K562 (cell line): ENCODE measurements at regions not wholly inside any gene's neighbourhood (a gene's known extent, or its start where the extent isn't known, plus 50 kb on each side); places are given as distances from the start of the nearest gene placed in this dataset.

ENCODE experiments used
- ATAC-seq: fragments of 200-7000 bp; cut with Tn5 transposase; 3 replicates; pipeline ENCODE4 v1.9.1; 2020; ENCODE audit warnings: moderate library complexity
- BruUV-seq: library from RNA; stranded (reverse); fragments of 400-500 nt; replicated peaks from 2 replicates; lab custom pipeline; 2021; lab: Mats Ljungman, UMichigan
- CTCF ChIA-PET: fragments of 300-600 bp; formaldehyde crosslinking; extraction: SDS; loops from one replicate; lab custom pipeline; 2021; ENCODE audit warnings: low intra/inter-chr PET ratio; lab: Yijun Ruan, JAX
- POLR2A ChIA-PET: fragments of 300-600, 350-650 bp; sonication (Branson Sonifier 250); formaldehyde crosslinking; extraction: SDS; loops from one replicate; lab custom pipeline; 2021; ENCODE audit warnings: antibody characterized with exemption, inconsistent platforms; lab: Yijun Ruan, JAX
- DNase-seq, 4 experiments: peaks; one replicate each; pipeline versions ENCODE4 v3.0.0 to v3.0.0-alpha.2; 2011 to 2018; ENCODE audit warnings: low spot score in 3 of 4, mixed read lengths in 3 of 4; ENCODE audit errors: extremely low read depth in 1 of 4
- FAIRE-seq: peaks from 2 replicates; lab custom pipeline; 2011; peaks lifted over from hg19 to GRCh38; lab: Jason Lieb, UNC
- H2AFZ ChIP-seq: 2 replicates; pipeline ENCODE4 v1.6.0; 2011; ENCODE audit warnings: low read depth, low read length, control low read depth, inconsistent platforms
- H3K27ac ChIP-seq: fragments of 200-600 bp; 3 replicates; pipeline ENCODE4 v1.8.0; 2011; ENCODE audit warnings: low read depth, mild to moderate bottlenecking, control low read depth, inconsistent platforms, low read length, moderate library complexity, mixed read lengths; ENCODE audit errors: extremely low read depth
- H3K27me3 ChIP-seq, 2 experiments: fragments of 300-600 bp in 1 of 2; 2 replicates in 1 of 2; 3 replicates in 1 of 2; pipeline versions ENCODE4 v1.6.0 to v1.8.0; 2011; ENCODE audit warnings: inconsistent platforms in 2 of 2, low read length in 2 of 2, mild to moderate bottlenecking in 1 of 2, mixed read lengths in 1 of 2, moderate library complexity in 1 of 2; ENCODE audit not compliant: control insufficient read depth in 2 of 2, insufficient read depth in 2 of 2
- H3K36me3 ChIP-seq: fragments of 300-600 bp; 3 replicates; pipeline ENCODE4 v1.8.0; 2011; ENCODE audit warnings: mild to moderate bottlenecking, low read length, inconsistent platforms; ENCODE audit not compliant: control insufficient read depth, insufficient read depth
- H3K4me1 ChIP-seq, 2 experiments: fragments of 200-600 bp in 1 of 2; replicated peaks in 1 of 2; 2 replicates in 1 of 2; 3 replicates in 1 of 2; pipeline versions ENCODE4 v1.5.1 to v1.8.0; 2011; ENCODE audit warnings: inconsistent platforms in 2 of 2, low read length in 2 of 2, mild to moderate bottlenecking in 1 of 2, mixed read lengths in 1 of 2, moderate library complexity in 1 of 2; ENCODE audit not compliant: control insufficient read depth in 2 of 2, insufficient read depth in 2 of 2
- H3K4me2 ChIP-seq: 2 replicates; pipeline ENCODE4 v1.6.1; 2011; ENCODE audit warnings: low read length, control low read depth, inconsistent platforms, mixed read lengths; ENCODE audit not compliant: insufficient read depth
- H3K4me3 ChIP-seq: fragments of 200-600 bp; sonication (generic), shearing (Covaris generic); 2 replicates; pipeline ENCODE4 v1.5.1; 2016; ENCODE audit warnings: control low read depth, inconsistent platforms
- H3K79me2 ChIP-seq: fragments of 200-600 bp; 3 replicates; pipeline ENCODE4 v1.8.0; 2011; ENCODE audit warnings: low read length, inconsistent platforms; ENCODE audit not compliant: control insufficient read depth, insufficient read depth
- H3K9ac ChIP-seq, 2 experiments: 2 replicates each; pipeline versions ENCODE4 v1.6.0 to v1.6.1; 2011; ENCODE audit warnings: low read depth in 2 of 2, low read length in 2 of 2, control low read depth in 1 of 2, inconsistent platforms in 1 of 2, mild to moderate bottlenecking in 1 of 2, mixed read lengths in 1 of 2; ENCODE audit not compliant: insufficient read depth in 1 of 2
- H3K9me1 ChIP-seq: one replicate; pipeline ENCODE4 v1.6.0; 2011; ENCODE audit warnings: inconsistent platforms, mild to moderate bottlenecking, low read length, moderate library complexity; ENCODE audit not compliant: control insufficient read depth, insufficient read depth
- H3K9me3 ChIP-seq: replicated peaks from 2 replicates; pipeline ENCODE4 v1.5.1; 2011; ENCODE audit warnings: low read depth, low read length, inconsistent platforms; ENCODE audit not compliant: control insufficient read depth, insufficient read depth
- H4K20me1 ChIP-seq: replicated peaks from 2 replicates; pipeline ENCODE4 v1.6.1; 2011; ENCODE audit warnings: low read length, inconsistent platforms, mixed read lengths; ENCODE audit not compliant: control insufficient read depth, insufficient read depth
- CBFB ChIP-seq: sonication (generic); formaldehyde crosslinking; IDR thresholded peaks from 2 replicates; pipeline ENCODE4 v1.4.0; 2020; ENCODE audit warnings: mild to moderate bottlenecking, missing genetic modification reagents
- CHD2 ChIP-seq: IDR thresholded peaks from 2 replicates; pipeline ENCODE4 v1.6.1; 2011; ENCODE audit warnings: low read depth, low read length
- COPS2 ChIP-seq: fragments of 450-650 bp; conservative IDR thresholded peaks from 2 replicates; pipeline ENCODE4 v1.6.1; 2016; ENCODE audit warnings: mild to moderate bottlenecking, moderate library complexity
- EP400 ChIP-seq: fragments of 450-650 bp; IDR thresholded peaks from 2 replicates; pipeline ENCODE4 v1.6.1; 2017; ENCODE audit warnings: antibody characterized with exemption, mild to moderate bottlenecking, moderate library complexity
- HDAC8 ChIP-seq: fragments of 450-650 bp; IDR thresholded peaks from 2 replicates; pipeline ENCODE4 v1.6.1; 2016; ENCODE audit warnings: mild to moderate bottlenecking, missing genetic modification characterization, moderate library complexity, missing compliant biosample characterization
- NEUROD1 ChIP-seq: fragments of 150-350 bp; IDR thresholded peaks from 2 replicates; pipeline ENCODE4 v1.6.1; 2014; ENCODE audit warnings: borderline replicate concordance, low read length, low read depth; ENCODE audit not compliant: partially characterized antibody
- NFIC ChIP-seq: fragments of 450-650 bp; IDR thresholded peaks from 2 replicates; pipeline ENCODE4 v1.6.1; 2017; ENCODE audit warnings: mild to moderate bottlenecking, inconsistent platforms
- NR2F6 ChIP-seq: fragments of 450-650 bp; formaldehyde crosslinking; IDR thresholded peaks from 2 replicates; pipeline ENCODE4 v1.4.0; 2020; ENCODE audit warnings: mild to moderate bottlenecking
- ZNF232 ChIP-seq: sonication (generic); formaldehyde crosslinking; IDR thresholded peaks from 2 replicates; pipeline ENCODE4 v1.8.0; 2022; ENCODE audit warnings: mild to moderate bottlenecking, missing genetic modification reagents
- ZNF589 ChIP-seq: fragments of 200-800 bp; sonication (Bioruptor generic); IDR thresholded peaks from 2 replicates; pipeline ENCODE4 v1.6.1; 2016; ENCODE audit warnings: low read depth, missing genetic modification characterization, missing compliant biosample characterization
- ZNF766 ChIP-seq: fragments of 200-800 bp; sonication (Bioruptor generic); conservative IDR thresholded peaks from 2 replicates; pipeline ENCODE4 v1.6.1; 2016; ENCODE audit warnings: missing genetic modification characterization, missing compliant biosample characterization
- ZNF780A ChIP-seq: fragments of 250-450 bp; sonication (Bioruptor Pico); IDR thresholded peaks from 2 replicates; pipeline ENCODE4 v1.5.0; 2021; ENCODE audit warnings: mild to moderate bottlenecking
- WGBS: fragments of 100-300 bp; shearing (Covaris generic); methylation state at CpG from one replicate; pipeline ENCODE4 v1.1.6; 2016; ENCODE audit warnings: low coverage, mixed read lengths; ENCODE audit not compliant: insufficient coverage; ENCODE audit errors: missing lambda C conversion rate; 5-methylcytosine and 5-hydroxymethylcytosine counted together
- in situ Hi-C: fragments of 300-500 bp; cut with MboI; formaldehyde crosslinking; loops from 4 replicates; pipeline ENCODE4 v1.15.0; 2018; ENCODE audit warnings: inconsistent platforms, mixed read lengths
- intact Hi-C: fragments of 100-400 bp; cut with micrococcal nuclease; formaldehyde crosslinking; loops from 2 replicates; pipeline ENCODE4 v1.14.2; 2022
- TF ChIP-seq, protein P1 (sequence below): fragments of 200-600 bp; sonication (generic); IDR thresholded peaks from one replicate; pipeline ENCODE4 v1.6.1; 2012; ENCODE audit warnings: mild to moderate bottlenecking, low read depth, low read length, inconsistent platforms

DNA sequence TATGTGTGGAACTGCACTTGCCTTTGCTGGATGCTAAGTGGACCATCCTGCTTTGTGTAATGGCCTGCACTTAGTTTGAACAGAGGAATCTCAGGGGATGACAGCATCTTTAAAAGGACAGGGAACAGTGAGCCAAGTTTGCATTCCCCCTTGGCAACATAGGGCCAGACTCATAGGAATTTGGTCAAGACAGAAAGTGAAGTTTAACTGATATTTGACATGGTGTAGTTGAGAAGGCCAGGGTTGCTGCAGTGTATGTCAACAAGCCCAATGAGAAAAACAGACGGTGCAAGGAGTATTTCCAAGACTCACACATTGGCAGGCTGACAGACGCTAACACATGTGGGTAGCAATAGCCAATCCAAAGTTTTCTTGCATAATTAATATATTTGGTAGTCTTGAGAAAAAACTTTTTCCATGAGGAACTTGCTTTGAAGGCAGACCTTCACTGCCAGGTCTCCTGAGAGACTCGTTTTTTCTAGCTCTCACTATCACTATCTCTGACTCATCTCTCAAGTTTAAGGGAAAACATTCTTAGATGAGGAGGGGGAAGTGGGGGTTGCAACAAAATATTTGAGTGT lies 213.8 kb downstream of the IBTK start:
- no TSS peak for BruUV-seq
- ATAC-seq (no peak), DNase-seq (no peak), FAIRE-seq (no peak)
- Histone ChIP-seq H3K27me3 (no peaks in the 10 kb centered on the region), H3K27ac (no peak overlapping the region), H3K9ac (no peak overlapping the region), H3K9me1 (no peaks in the 10 kb centered on the region), H3K79me2 (no peaks in the 10 kb centered on the region), H3K36me3 (no peaks in the 10 kb centered on the region), H2AFZ (no peak overlapping the region), H3K9me3 (no peaks in the 10 kb centered on the region), H4K20me1 (no peaks in the 10 kb centered on the region), H3K4me1 (no peaks in the 10 kb centered on the region), H3K4me3 (no peak overlapping the region), H3K4me2 (no peak overlapping the region)
- in situ Hi-C loops (no loop called here), intact Hi-C loops (no loop called here)
- ChIA-PET POLR2A (interaction anchor here (1.5 kb wide), 1 partner anchor 26 kb away, joined by 5 read pairs; no protein-coding TSS in a partner anchor), CTCF (no interaction called here)
- WGBS, result 0% methylated on average over 3 of the region's 3 CpGs
- no peak for TF ChIP-seq NEUROD1
- TF ChIP-seq ZNF232 (CRISPR knock-in tag), result no peak
- no peak for TF ChIP-seq NR2F6 (CRISPR knock-in tag)
- TF ChIP-seq HDAC8 (tag), result no peak
- TF ChIP-seq CHD2, result no peak
- TF ChIP-seq ZNF589 (CRISPR knock-in tag), result no peak
- no peak for TF ChIP-seq NFIC
- TF ChIP-seq CBFB (CRISPR knock-in tag), result no peak
- no peak for TF ChIP-seq ZNF766
- no peak for TF ChIP-seq EP400
- TF ChIP-seq ZNF780A (CRISPR knock-in tag), result no peak
- TF ChIP-seq, protein P1, sequence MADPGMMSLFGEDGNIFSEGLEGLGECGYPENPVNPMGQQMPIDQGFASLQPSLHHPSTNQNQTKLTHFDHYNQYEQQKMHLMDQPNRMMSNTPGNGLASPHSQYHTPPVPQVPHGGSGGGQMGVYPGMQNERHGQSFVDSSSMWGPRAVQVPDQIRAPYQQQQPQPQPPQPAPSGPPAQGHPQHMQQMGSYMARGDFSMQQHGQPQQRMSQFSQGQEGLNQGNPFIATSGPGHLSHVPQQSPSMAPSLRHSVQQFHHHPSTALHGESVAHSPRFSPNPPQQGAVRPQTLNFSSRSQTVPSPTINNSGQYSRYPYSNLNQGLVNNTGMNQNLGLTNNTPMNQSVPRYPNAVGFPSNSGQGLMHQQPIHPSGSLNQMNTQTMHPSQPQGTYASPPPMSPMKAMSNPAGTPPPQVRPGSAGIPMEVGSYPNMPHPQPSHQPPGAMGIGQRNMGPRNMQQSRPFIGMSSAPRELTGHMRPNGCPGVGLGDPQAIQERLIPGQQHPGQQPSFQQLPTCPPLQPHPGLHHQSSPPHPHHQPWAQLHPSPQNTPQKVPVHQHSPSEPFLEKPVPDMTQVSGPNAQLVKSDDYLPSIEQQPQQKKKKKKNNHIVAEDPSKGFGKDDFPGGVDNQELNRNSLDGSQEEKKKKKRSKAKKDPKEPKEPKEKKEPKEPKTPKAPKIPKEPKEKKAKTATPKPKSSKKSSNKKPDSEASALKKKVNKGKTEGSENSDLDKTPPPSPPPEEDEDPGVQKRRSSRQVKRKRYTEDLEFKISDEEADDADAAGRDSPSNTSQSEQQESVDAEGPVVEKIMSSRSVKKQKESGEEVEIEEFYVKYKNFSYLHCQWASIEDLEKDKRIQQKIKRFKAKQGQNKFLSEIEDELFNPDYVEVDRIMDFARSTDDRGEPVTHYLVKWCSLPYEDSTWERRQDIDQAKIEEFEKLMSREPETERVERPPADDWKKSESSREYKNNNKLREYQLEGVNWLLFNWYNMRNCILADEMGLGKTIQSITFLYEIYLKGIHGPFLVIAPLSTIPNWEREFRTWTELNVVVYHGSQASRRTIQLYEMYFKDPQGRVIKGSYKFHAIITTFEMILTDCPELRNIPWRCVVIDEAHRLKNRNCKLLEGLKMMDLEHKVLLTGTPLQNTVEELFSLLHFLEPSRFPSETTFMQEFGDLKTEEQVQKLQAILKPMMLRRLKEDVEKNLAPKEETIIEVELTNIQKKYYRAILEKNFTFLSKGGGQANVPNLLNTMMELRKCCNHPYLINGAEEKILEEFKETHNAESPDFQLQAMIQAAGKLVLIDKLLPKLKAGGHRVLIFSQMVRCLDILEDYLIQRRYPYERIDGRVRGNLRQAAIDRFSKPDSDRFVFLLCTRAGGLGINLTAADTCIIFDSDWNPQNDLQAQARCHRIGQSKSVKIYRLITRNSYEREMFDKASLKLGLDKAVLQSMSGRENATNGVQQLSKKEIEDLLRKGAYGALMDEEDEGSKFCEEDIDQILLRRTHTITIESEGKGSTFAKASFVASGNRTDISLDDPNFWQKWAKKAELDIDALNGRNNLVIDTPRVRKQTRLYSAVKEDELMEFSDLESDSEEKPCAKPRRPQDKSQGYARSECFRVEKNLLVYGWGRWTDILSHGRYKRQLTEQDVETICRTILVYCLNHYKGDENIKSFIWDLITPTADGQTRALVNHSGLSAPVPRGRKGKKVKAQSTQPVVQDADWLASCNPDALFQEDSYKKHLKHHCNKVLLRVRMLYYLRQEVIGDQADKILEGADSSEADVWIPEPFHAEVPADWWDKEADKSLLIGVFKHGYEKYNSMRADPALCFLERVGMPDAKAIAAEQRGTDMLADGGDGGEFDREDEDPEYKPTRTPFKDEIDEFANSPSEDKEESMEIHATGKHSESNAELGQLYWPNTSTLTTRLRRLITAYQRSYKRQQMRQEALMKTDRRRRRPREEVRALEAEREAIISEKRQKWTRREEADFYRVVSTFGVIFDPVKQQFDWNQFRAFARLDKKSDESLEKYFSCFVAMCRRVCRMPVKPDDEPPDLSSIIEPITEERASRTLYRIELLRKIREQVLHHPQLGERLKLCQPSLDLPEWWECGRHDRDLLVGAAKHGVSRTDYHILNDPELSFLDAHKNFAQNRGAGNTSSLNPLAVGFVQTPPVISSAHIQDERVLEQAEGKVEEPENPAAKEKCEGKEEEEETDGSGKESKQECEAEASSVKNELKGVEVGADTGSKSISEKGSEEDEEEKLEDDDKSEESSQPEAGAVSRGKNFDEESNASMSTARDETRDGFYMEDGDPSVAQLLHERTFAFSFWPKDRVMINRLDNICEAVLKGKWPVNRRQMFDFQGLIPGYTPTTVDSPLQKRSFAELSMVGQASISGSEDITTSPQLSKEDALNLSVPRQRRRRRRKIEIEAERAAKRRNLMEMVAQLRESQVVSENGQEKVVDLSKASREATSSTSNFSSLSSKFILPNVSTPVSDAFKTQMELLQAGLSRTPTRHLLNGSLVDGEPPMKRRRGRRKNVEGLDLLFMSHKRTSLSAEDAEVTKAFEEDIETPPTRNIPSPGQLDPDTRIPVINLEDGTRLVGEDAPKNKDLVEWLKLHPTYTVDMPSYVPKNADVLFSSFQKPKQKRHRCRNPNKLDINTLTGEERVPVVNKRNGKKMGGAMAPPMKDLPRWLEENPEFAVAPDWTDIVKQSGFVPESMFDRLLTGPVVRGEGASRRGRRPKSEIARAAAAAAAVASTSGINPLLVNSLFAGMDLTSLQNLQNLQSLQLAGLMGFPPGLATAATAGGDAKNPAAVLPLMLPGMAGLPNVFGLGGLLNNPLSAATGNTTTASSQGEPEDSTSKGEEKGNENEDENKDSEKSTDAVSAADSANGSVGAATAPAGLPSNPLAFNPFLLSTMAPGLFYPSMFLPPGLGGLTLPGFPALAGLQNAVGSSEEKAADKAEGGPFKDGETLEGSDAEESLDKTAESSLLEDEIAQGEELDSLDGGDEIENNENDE, result no peak
- no peak for TF ChIP-seq COPS2
